DMS114 treated with DMSO at 0.1 percent for 48 hours (cell line): ENCODE measurements at regions not wholly inside any gene's neighbourhood (a gene's known extent, or its start where the extent isn't known, plus 50 kb on each side); places are given as distances from the start of the nearest gene placed in this dataset.
"Not testable (repeated sequence)": the region's sequence is repeated elsewhere in the genome, so short reads cannot be mapped to it uniquely, and the experiment has no call there.

Experiments used
- DNase-seq: peaks from one replicate; lab custom pipeline; 2025; ENCODE audit not compliant: unreplicated experiment; lab: John Stamatoyannopoulos, UW

GRCh38 chr2:7420530-7420929 is 503.3 kb downstream of the RNF144A start:
- no peak for DNase-seq

- no peak for DNase-seq
Observed at GRCh38 chr2:7424481-7424880, 507.3 kb downstream of the RNF144A start.

GRCh38 chr2:7427293-7428060 is 510.3 kb downstream of the RNF144A start:
- peak; percentile 18 for DNase-seq

GRCh38 chr2:7428454-7429204 is 511.4 kb downstream of the RNF144A start:
- no peak for DNase-seq

- no peak for DNase-seq
Observed at GRCh38 chr2:7429733-7430132, 512.5 kb downstream of the RNF144A start.

GRCh38 chr2:7430421-7430868 is 513.2 kb downstream of the RNF144A start:
- DNase-seq = no peak

GRCh38 chr2:7430869-7431641 is 513.8 kb downstream of the RNF144A start:
- DNase-seq = no peak

- DNase-seq = no peak
Observed at GRCh38 chr2:7432436-7432835, 515.2 kb downstream of the RNF144A start.

- DNase-seq = no peak
Observed at GRCh38 chr2:7436096-7436906, 519.1 kb downstream of the RNF144A start.

- no peak for DNase-seq
Observed at GRCh38 chr2:7437141-7437540, 519.9 kb downstream of the RNF144A start.

- no peak for DNase-seq
Observed at GRCh38 chr2:7437716-7438632, 520.8 kb downstream of the RNF144A start.

GRCh38 chr2:7438855-7439254 is 521.6 kb downstream of the RNF144A start:
- no peak for DNase-seq

GRCh38 chr2:7440977-7441376 is 523.8 kb downstream of the RNF144A start:
- no peak for DNase-seq

GRCh38 chr2:7441841-7442240 is 524.6 kb downstream of the RNF144A start:
- not testable (repeated sequence) for DNase-seq

- DNase-seq = no peak
Observed at GRCh38 chr2:7444626-7445025, 527.4 kb downstream of the RNF144A start.

GRCh38 chr2:7448578-7449264 is 531.5 kb downstream of the RNF144A start:
- DNase-seq = no peak

- DNase-seq = no peak
Observed at GRCh38 chr2:7449298-7449697, 532.1 kb downstream of the RNF144A start.

- DNase-seq = no peak
Observed at GRCh38 chr2:7450188-7450832, 533.1 kb downstream of the RNF144A start.

- DNase-seq = no peak
Observed at GRCh38 chr2:7450833-7451190, 533.6 kb downstream of the RNF144A start.
